ENCODE measurements at regions not wholly inside any gene's neighbourhood (a gene's known extent, or its start where the extent isn't known, plus 50 kb on each side); places are given as distances from the start of the nearest gene placed in this dataset.

DNA sequence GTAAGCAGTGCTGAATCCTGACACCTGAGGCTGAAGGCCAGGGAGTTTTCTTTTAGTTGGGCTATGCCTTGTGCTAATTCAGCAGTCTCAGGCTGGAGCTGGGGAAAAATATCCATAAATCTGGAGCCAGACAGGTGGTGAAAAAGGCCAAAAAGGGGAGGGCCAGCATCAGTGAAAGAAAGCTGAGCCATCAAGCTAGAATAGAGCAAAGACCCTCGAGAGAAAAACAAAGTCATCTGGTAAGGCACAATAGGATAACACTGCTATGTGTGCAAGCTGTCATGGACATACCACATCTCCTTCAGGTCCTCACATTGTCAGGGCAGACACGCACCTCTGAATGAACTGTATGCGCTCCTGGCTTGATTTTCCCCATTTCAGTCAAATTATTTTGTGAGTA, 687.9 kb downstream of the SQOR start:
- TF ChIP-seq, protein P1, sequence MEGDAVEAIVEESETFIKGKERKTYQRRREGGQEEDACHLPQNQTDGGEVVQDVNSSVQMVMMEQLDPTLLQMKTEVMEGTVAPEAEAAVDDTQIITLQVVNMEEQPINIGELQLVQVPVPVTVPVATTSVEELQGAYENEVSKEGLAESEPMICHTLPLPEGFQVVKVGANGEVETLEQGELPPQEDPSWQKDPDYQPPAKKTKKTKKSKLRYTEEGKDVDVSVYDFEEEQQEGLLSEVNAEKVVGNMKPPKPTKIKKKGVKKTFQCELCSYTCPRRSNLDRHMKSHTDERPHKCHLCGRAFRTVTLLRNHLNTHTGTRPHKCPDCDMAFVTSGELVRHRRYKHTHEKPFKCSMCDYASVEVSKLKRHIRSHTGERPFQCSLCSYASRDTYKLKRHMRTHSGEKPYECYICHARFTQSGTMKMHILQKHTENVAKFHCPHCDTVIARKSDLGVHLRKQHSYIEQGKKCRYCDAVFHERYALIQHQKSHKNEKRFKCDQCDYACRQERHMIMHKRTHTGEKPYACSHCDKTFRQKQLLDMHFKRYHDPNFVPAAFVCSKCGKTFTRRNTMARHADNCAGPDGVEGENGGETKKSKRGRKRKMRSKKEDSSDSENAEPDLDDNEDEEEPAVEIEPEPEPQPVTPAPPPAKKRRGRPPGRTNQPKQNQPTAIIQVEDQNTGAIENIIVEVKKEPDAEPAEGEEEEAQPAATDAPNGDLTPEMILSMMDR (IDR thresholded peaks at IDR 0.05; ENCODE audit: low read depth, low read length, missing control alignments), result no peak
- H3K4me3 ChIP-seq (replicated peaks; ENCODE audit: low read depth, low read length), result no peak overlapping the region
- no peak for DNase-seq (ENCODE audit: extremely low read depth, low read depth)

DNA sequence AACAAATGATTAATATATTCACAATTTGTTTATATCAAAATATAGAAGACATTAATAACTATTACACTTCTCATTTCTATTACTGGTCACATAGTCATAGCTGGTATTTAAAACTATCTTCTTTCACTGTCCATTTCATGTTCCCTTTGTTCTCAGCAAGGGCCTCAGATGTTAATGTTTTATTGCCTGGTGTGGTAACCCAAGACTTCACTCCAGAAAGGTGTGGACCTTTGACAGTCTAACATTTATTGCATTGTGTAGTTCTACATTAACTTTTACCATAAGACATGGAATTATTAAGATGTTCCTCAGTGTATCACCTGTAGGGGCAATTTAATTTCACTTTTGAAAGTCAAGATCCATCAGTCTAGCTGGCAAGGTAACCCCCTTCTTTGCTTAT, 691.3 kb downstream of the SQOR start:
- DNase-seq (ENCODE audit: extremely low read depth, low read depth), result no peak
- TF ChIP-seq, protein P1 (IDR thresholded peaks at IDR 0.05; ENCODE audit: low read depth, low read length, missing control alignments), result no peak

DNA sequence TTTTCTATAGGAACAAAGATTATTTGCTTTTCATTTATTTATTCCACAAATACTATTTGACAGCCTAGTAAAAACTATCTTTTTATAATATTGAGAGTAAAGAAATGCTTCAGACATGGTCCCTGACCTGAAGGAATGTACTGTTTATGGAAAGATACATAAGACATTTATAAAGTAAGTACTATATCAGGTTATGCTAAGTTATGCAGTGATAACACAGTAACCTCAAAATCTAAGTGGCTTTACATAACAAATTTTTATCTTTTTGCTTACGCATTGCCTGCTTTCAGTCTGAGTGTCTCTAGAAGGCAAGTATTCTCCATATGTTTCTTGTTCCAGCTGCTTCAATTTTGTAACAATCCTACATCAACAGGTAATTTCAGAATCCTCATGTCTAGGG, 694.0 kb downstream of the SQOR start:
- TF ChIP-seq, protein P1 (IDR thresholded peaks at IDR 0.05; ENCODE audit: low read depth, low read length, missing control alignments), result no peak
- no peak for DNase-seq (ENCODE audit: extremely low read depth, low read depth)
- H3K4me3 ChIP-seq (replicated peaks; ENCODE audit: low read depth, low read length), result no peak overlapping the region

More for the DNA sequence above, 691.3 kb downstream of the SQOR start:
- no peak overlapping the region for H3K4me3 ChIP-seq (replicated peaks; ENCODE audit: low read depth, low read length)

DNA sequence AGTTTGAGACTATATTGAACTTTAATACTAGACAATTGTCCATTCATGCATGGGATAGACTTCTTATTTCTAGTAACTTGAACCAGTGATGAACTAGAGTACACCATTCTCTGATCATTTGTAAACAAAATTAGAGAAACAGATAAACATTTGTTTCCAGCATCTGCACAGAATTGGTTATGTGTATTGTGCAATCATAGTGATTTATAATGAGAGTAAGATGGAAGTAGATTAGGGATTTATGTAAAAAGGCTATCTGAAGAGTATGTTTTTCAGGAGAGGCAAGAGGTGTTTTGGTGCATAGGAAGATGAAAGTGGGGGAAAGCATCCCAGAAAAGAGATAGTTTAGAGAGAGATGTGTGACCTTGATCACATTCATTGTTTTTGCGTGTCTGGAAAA, 695.0 kb downstream of the SQOR start:
- no peak overlapping the region for H3K4me3 ChIP-seq (replicated peaks; ENCODE audit: low read depth, low read length)
- DNase-seq (ENCODE audit: extremely low read depth, low read depth), result no peak
- TF ChIP-seq, protein P1 (IDR thresholded peaks at IDR 0.05; ENCODE audit: low read depth, low read length, missing control alignments), result no peak

DNA sequence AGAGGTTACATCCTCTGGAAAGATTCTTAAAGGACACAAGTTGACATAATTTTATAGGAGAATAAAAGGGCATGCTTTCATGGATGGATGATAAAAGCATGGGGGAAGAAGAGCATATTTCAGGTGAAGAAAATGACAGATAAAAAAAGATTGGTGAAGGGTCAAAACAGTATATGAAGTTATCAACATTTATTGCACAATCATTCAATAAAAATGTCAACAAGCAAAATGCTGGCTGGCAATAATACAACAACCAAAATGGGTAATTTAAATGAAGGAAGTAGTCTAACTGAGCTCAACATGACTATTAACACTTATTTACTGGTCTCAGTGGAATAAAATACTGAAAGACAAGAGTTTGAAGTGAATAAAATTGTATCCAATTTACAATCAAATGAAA, 696.7 kb downstream of the SQOR start:
- TF ChIP-seq, protein P1 (IDR thresholded peaks at IDR 0.05; ENCODE audit: low read depth, low read length, missing control alignments), result no peak
- no peak overlapping the region for H3K4me3 ChIP-seq (replicated peaks; ENCODE audit: low read depth, low read length)
- no peak for DNase-seq (ENCODE audit: extremely low read depth, low read depth)

DNA sequence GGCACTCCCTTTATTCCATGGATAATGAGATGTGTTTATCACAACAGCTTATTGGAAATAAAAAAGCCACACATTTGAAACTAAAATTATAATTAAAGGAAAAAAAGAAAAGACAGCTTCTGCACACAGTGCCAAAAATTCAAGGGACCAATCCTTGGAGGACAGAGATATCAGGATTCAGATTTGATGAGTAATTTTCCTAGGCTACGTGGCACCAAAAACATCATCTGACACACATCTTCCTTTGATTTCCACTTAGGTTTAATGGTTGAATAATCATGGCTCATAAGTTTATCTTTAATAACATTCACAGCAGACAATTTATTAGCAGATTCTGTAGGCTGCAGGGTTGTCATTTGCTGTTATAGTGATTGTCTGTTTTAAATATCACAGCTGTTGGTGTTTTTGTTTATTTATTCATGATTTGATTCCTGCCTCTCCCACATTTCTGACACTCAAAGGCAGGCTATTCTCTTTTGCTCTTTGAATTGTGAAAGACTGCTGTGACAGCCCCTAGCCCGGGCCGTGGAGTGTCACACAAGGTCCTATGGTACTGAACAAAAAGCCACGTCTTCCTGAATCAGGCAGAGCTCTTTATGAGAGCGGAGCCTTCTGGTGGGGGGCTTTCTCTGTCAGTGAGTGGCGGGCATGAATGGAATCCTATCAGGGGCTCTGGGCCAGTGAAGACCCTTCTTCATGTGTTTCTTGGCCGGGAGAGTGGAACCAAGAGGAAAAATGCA, 708.5 kb downstream of the SQOR start:
- DNase-seq (ENCODE audit: extremely low read depth, low read depth), result no peak
- no peak overlapping the region for H3K4me3 ChIP-seq (replicated peaks; ENCODE audit: low read depth, low read length)
- TF ChIP-seq, protein P1 (IDR thresholded peaks at IDR 0.05; ENCODE audit: low read depth, low read length, missing control alignments), result no peak
